ENCODE measurements at regions not wholly inside any gene's neighbourhood (a gene's known extent, or its start where the extent isn't known, plus 50 kb on each side); places are given as distances from the start of the nearest gene placed in this dataset.

DNA sequence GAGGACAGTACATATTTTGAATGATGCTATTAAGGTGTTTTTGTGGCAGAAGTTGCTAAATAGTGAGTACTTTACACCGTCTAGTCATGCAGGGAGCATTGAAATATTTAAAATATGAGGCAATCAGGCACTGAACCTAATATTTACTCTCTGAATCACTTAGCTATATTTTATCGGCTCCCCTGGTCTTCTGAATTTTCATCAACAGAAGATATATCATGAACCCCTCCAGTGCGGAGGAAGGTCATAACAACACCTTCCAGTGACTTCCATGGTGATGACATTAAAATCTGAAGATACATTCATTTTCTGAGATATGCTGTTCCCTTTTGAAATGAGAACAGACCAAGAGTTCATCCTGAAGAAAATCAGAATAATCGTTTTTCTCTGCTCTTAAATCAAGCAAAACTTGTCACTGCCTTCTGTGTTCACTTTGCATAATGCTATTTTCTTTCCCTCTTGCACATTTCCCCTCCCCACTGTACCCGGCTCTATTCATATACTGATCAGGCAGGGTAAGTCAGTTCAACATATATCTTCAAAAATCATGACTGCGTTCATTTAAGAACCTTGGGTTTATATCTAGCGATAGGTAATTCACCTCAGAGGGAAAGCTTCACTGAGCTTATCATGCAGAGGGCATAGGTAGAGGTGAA lies 729.9 kb upstream of the GYPC start:
- no peak for ATAC-seq
- CTCF ChIA-PET = no interaction called here
- 0 out of 2 replicates have a peak, but pooled peaks cover 3% of the 10 kb centered on the region for H3K27me3 Mint-ChIP-seq (ENCODE audit: low read depth)

GRCh38 chr2:125935559-125935958 lies 720.4 kb upstream of the GYPC start:
- DNase-seq (ENCODE audit: low spot score) (no peak), ATAC-seq (no peak)
- H3K27ac Mint-ChIP-seq = no peak overlapping the region
- no peaks in the 10 kb centered on the region for H3K4me1 Mint-ChIP-seq
- H3K27me3 Mint-ChIP-seq (ENCODE audit: low read depth) = no peaks in the 10 kb centered on the region; the same call in 1 of the 2 replicates
- no peak overlapping the region for H3K4me3 Mint-ChIP-seq
- peaks cover 45% of the 10 kb centered on the region for H3K36me3 Mint-ChIP-seq
- ChIA-PET CTCF (no interaction called here), POLR2A (no interaction called here)
- H3K9me3 Mint-ChIP-seq = peaks cover 65% of the 10 kb centered on the region
- TF ChIP-seq SMAD4 (CRISPR knock-in tag; IDR thresholded peaks at IDR 0.05) (no peak), GRHL2 (CRISPR knock-in tag; IDR thresholded peaks at IDR 0.05; ENCODE audit: insufficient replicate concordance, severe bottlenecking) (no peak), STAT6 (CRISPR knock-in tag; conservative IDR thresholded peaks at IDR 0.05; ENCODE audit: low read depth) (no peak), ZNF281 (CRISPR knock-in tag; IDR thresholded peaks at IDR 0.05) (no peak), TP53 (CRISPR knock-in tag; IDR thresholded peaks at IDR 0.05) (no peak), ZNF219 (CRISPR knock-in tag; IDR thresholded peaks at IDR 0.05; ENCODE audit: borderline replicate concordance) (no peak)
- TF ChIP-seq, protein P1, sequence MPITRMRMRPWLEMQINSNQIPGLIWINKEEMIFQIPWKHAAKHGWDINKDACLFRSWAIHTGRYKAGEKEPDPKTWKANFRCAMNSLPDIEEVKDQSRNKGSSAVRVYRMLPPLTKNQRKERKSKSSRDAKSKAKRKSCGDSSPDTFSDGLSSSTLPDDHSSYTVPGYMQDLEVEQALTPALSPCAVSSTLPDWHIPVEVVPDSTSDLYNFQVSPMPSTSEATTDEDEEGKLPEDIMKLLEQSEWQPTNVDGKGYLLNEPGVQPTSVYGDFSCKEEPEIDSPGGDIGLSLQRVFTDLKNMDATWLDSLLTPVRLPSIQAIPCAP (CRISPR knock-in tag; IDR thresholded peaks at IDR 0.05) = no peak
- TF ChIP-seq, protein P2, sequence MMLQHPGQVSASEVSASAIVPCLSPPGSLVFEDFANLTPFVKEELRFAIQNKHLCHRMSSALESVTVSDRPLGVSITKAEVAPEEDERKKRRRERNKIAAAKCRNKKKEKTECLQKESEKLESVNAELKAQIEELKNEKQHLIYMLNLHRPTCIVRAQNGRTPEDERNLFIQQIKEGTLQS (CRISPR knock-in tag; conservative IDR thresholded peaks at IDR 0.05) = no peak

More for the DNA sequence above, 729.9 kb upstream of the GYPC start:
- peaks cover 77% of the 10 kb centered on the region for H3K9me3 Mint-ChIP-seq
- peaks cover 58% of the 10 kb centered on the region for H3K36me3 Mint-ChIP-seq
- H3K4me3 Mint-ChIP-seq = no peak overlapping the region
- DNase-seq (ENCODE audit: low spot score) = no peak
- no peaks in the 10 kb centered on the region for H3K4me1 Mint-ChIP-seq
- POLR2A ChIA-PET = no interaction called here
- TF ChIP-seq GTF2I (CRISPR knock-in tag; conservative IDR thresholded peaks at IDR 0.05) (no peak), ZNF121 (CRISPR knock-in tag; IDR thresholded peaks at IDR 0.05) (no peak), OVOL2 (CRISPR knock-in tag; IDR thresholded peaks at IDR 0.05; ENCODE audit: borderline replicate concordance) (no peak), SMAD4 (CRISPR knock-in tag; IDR thresholded peaks at IDR 0.05) (no peak), ZNF396 (CRISPR knock-in tag; IDR thresholded peaks at IDR 0.05; ENCODE audit: borderline replicate concordance) (no peak), MXD4 (CRISPR knock-in tag; IDR thresholded peaks at IDR 0.05; ENCODE audit: borderline replicate concordance) (no peak), ATF1 (CRISPR knock-in tag; IDR thresholded peaks at IDR 0.05) (no peak), NR1H2 (CRISPR knock-in tag; IDR thresholded peaks at IDR 0.05) (no peak), NR2C2 (CRISPR knock-in tag; IDR thresholded peaks at IDR 0.05) (no peak), STAT6 (CRISPR knock-in tag; conservative IDR thresholded peaks at IDR 0.05; ENCODE audit: low read depth) (no peak), FOXP1 (CRISPR knock-in tag; IDR thresholded peaks at IDR 0.05; ENCODE audit: borderline replicate concordance) (no peak), SP1 (CRISPR knock-in tag; conservative IDR thresholded peaks at IDR 0.05) (no peak), TEAD4 (CRISPR knock-in tag; IDR thresholded peaks at IDR 0.05) (no peak), ZNF416 (CRISPR knock-in tag; IDR thresholded peaks at IDR 0.05) (no peak), ESRRA (CRISPR knock-in tag; IDR thresholded peaks at IDR 0.05; ENCODE audit: borderline replicate concordance) (no peak), ATF6 (CRISPR knock-in tag; IDR thresholded peaks at IDR 0.05) (no peak), ZNF232 (CRISPR knock-in tag; IDR thresholded peaks at IDR 0.05) (no peak)
- TF ChIP-seq, protein P2 (CRISPR knock-in tag; conservative IDR thresholded peaks at IDR 0.05) = no peak
- TF ChIP-seq, protein P3, sequence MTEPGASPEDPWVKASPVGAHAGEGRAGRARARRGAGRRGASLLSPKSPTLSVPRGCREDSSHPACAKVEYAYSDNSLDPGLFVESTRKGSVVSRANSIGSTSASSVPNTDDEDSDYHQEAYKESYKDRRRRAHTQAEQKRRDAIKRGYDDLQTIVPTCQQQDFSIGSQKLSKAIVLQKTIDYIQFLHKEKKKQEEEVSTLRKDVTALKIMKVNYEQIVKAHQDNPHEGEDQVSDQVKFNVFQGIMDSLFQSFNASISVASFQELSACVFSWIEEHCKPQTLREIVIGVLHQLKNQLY (CRISPR knock-in tag; IDR thresholded peaks at IDR 0.05) = no peak
- no peak overlapping the region for H3K27ac Mint-ChIP-seq

Measured in WTC11 (cell line).